ENCODE measurements at regions not wholly inside any gene's neighbourhood (a gene's known extent, or its start where the extent isn't known, plus 50 kb on each side); places are given as distances from the start of the nearest gene placed in this dataset.
A peak's percentile ranks its signal among the peaks of the same experiment; 100 is the strongest.

GRCh38 chr2:162932416-162932815 lies 93.8 kb upstream of the KCNH7 start:
- DNase-seq = no peak

DNA sequence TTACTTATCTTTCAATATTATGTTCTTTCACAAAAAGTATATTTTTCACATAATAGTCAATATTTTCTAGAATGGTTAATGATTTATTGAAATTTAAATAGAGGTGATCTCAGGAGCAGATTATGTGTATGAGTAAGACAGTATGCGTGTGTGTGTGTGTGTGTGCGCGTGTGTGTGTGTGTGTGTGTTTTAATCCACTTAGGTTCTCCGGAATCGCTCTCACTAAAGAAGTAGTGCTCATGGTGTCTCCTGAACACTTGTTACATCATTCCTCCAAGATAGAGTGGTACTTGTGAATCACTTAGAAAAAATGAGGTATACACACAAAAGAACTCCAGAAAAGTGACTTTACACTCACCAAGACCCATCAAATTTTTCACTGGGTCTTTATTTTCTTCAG lies 91.0 kb upstream of the KCNH7 start:
- no peak for DNase-seq

DNA sequence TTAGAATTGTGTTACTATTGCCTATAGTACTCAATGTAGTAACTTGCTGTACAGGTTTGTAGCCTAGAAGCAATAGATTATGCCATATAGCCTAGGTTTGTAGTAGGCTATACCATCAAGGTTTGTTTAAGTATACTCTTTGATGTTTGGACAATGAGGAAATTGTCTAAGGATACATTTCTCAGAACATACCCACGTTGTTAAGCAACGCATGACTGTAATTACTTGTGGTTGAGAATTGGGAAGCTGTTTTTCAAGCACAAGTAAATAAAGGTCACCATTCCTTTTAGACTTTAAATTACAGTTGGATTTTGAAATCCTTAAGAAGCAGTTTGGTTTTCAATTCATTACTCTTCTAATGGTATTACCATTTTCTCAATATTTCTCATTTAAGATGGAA lies 89.8 kb upstream of the KCNH7 start:
- no peak for DNase-seq

- no peak for DNase-seq
These were observed 88.3 kb upstream of the KCNH7 start for GRCh38 chr2:162926907-162927306.

GRCh38 chr2:162926501-162926900 lies 87.9 kb upstream of the KCNH7 start:
- DNase-seq = no peak

GRCh38 chr2:162925595-162925994 lies 87.0 kb upstream of the KCNH7 start:
- DNase-seq = no peak

GRCh38 chr2:162919111-162919510 lies 80.5 kb upstream of the KCNH7 start:
- DNase-seq = no peak

DNA sequence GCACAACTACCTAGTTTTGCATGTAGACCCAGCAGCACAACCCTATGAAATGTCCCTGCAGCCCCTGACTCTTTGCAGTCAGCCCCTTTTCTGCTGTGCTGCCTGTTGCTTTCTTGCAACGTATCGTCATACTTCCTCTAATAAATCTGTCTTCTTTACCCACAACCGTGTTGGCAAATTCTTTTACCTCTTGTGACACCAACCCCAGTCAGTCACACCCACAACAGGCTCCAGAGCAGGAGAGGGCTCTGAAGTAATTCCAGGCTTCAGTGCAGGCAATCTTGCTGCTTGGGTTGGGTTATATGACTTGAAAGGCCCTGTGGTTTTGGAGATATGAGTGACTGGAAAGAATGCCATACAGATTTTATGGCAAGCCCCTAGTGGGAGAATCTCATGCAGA lies 79.1 kb upstream of the KCNH7 start:
- no peak for DNase-seq

GRCh38 chr2:162916286-162916801 lies 77.8 kb upstream of the KCNH7 start:
- DNase-seq = no peak

- no peak for DNase-seq
These were observed 77.3 kb upstream of the KCNH7 start for GRCh38 chr2:162915858-162916257.

GRCh38 chr2:162914161-162914560 lies 75.6 kb upstream of the KCNH7 start:
- no peak for DNase-seq

GRCh38 chr2:162912787-162913186 lies 74.2 kb upstream of the KCNH7 start:
- no peak for DNase-seq

DNA sequence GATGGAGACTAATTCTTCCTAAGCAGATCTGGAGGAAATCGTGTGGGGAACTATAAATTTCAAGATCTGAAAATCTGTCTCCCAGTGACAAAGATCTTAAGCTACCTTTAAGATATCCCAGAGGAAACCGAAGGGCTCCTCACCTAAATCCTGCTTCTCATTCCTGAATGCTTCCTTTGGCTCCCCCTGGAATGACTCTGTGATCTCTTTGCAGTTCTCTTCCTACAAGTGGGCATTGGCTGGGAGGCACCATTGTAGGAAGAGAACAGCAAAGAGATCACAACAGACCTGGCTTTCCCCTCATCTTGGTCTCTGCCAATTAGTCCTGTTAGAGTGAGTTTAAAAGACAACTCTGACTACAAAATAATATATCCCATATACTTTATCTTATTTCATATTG lies 70.0 kb upstream of the KCNH7 start:
- DNase-seq = no peak

DNA sequence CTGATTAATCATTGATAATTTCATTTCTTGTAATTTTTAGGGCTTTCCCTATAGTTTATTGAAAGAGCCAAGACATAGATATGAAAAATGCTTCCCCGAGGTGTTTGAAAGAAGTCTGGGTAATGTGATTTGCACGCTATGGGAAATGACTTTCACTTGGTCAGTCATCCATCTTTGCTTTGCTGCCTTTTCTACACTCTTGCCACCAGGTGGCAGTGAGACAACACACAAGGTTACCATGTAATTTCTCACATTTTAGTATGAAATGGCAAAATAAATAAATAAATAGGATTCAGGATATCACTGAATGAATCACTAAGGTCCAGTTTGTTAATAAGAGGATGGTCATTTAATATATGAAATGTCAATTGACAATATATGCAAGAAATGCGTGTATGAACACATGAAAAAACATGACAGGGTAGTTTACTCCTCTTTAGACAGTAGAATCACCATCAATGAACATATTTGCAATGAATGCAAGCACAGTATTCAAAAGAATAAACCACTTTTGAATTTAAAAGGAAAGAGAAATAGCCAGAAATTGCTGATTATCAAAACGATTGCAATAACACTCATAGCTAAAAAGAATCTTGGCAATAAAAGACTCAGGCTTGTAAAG lies 52.2 kb upstream of the KCNH7 start:
- DNase-seq = peak; percentile 73

DNA sequence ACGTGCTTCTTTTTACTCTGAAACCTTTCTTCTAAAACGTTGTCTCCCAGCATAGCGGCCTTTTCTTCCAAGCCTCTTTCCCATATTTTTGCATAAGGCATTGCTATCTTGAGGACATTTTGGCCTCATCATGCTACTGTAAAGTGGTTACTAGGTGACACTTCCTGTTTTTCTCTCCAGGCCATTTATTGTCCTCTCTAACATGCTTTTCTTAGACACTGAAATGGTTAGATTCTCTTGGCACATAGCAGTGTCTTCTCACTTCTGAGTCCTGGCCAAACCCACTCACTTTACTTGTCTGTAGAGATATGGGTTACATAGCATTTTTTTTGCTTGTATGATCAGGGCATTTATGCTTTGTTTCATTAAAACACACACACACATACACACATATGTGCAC lies 50.1 kb upstream of the KCNH7 start:
- no peak for DNase-seq
